ENCODE measurements at regions not wholly inside any gene's neighbourhood (a gene's known extent, or its start where the extent isn't known, plus 50 kb on each side); places are given as distances from the start of the nearest gene placed in this dataset.
"Not testable (repeated sequence)": the region's sequence is repeated elsewhere in the genome, so short reads cannot be mapped to it uniquely, and the experiment has no call there.

GRCh38 chr6:96394727-96395126, 126.9 kb upstream of the UFL1 start:
- no peak for TF ChIP-seq CTCF (conservative IDR thresholded peaks at IDR 0.05; ENCODE audit: low read depth)
- CTCF ChIA-PET, result interaction anchor here (0.6 kb wide), 1 partner anchor 349 kb away, joined by 4 read pairs; no protein-coding TSS in a partner anchor
- H3K27ac ChIP-seq, result no peak overlapping the region
- DNase-seq (ENCODE audit: low spot score), result no peak
- POLR2A ChIA-PET (ENCODE audit: low non-redundant PET), result no interaction called here

- ChIA-PET CTCF (no interaction called here), POLR2A (ENCODE audit: low non-redundant PET) (no interaction called here)
- no peak for DNase-seq (ENCODE audit: low spot score)
Observed at GRCh38 chr6:96410467-96410866, 111.1 kb upstream of the UFL1 start.

GRCh38 chr6:96420294-96420693, 101.3 kb upstream of the UFL1 start:
- ChIA-PET POLR2A (ENCODE audit: low non-redundant PET) (no interaction called here), CTCF (no interaction called here)
- no peak for TF ChIP-seq CTCF (conservative IDR thresholded peaks at IDR 0.05; ENCODE audit: low read depth)
- DNase-seq (ENCODE audit: low spot score), result no peak
- H3K27ac ChIP-seq, result no peak overlapping the region

More at GRCh38 chr6:96410467-96410866, 111.1 kb upstream of the UFL1 start:
- no peak for TF ChIP-seq CTCF (conservative IDR thresholded peaks at IDR 0.05; ENCODE audit: low read depth)
- H3K27ac ChIP-seq, result no peak overlapping the region

GRCh38 chr6:96433950-96434349, 87.7 kb upstream of the UFL1 start:
- POLR2A ChIA-PET (ENCODE audit: low non-redundant PET), result no interaction called here
- CTCF ChIA-PET, result no interaction called here
- no peak for TF ChIP-seq CTCF (conservative IDR thresholded peaks at IDR 0.05; ENCODE audit: low read depth)
- DNase-seq (ENCODE audit: low spot score), result no peak
- no peak overlapping the region for H3K27ac ChIP-seq

GRCh38 chr6:96436398-96436797, 85.2 kb upstream of the UFL1 start:
- no peak overlapping the region for H3K27ac ChIP-seq
- no peak for TF ChIP-seq CTCF (conservative IDR thresholded peaks at IDR 0.05; ENCODE audit: low read depth)
- CTCF ChIA-PET, result no interaction called here

GRCh38 chr6:96437228-96437627, 84.4 kb upstream of the UFL1 start:
- DNase-seq (ENCODE audit: low spot score); H3K27ac ChIP-seq; CTCF ChIA-PET; POLR2A ChIA-PET (ENCODE audit: low non-redundant PET): not testable (repeated sequence)

More at GRCh38 chr6:96436398-96436797, 85.2 kb upstream of the UFL1 start:
- POLR2A ChIA-PET (ENCODE audit: low non-redundant PET), result no interaction called here
- DNase-seq (ENCODE audit: low spot score), result no peak

GRCh38 chr6:96450082-96450769, 71.4 kb upstream of the UFL1 start:
- POLR2A ChIA-PET (ENCODE audit: low non-redundant PET), result no interaction called here
- CTCF ChIA-PET, result no interaction called here
- no peak for TF ChIP-seq CTCF (conservative IDR thresholded peaks at IDR 0.05; ENCODE audit: low read depth)
- H3K27ac ChIP-seq, result no peak overlapping the region
- DNase-seq (ENCODE audit: low spot score), result no peak

Measured in RWPE1 (cell line).